ENCODE measurements at regions not wholly inside any gene's neighbourhood (a gene's known extent, or its start where the extent isn't known, plus 50 kb on each side); places are given as distances from the start of the nearest gene placed in this dataset.

DNA sequence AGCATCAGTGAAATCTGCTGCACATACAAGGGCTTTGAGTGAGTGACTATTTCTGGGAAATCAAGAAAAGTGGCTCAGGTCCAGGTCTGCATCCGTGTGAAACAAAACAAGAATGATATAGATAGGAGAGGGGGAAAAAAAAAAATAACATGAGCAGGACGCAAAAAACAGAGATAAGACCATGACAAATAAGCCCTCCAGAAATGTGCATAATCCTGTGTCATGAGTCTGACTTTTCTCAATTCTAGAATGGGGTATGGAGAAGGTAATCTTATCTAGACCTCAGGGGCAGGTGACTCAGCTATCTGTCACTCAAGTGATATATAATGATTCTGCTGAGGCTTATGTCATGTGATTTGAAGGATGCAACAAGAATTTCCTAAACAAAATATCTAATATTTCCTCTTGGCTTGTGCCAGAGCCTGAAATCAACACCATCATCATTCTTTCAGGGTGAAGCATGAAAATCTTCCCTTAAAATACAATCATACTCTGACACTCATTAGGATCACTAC lies 250.0 kb downstream of the PHLDA1 start:
- Histone ChIP-seq H3K4me3 (ENCODE audit: low read depth, low read length) (no peak overlapping the region), H3K27me3 (ENCODE audit: control insufficient read depth, insufficient read depth, low read length) (no peaks in the 10 kb centered on the region), H3K36me3 (ENCODE audit: control insufficient read depth, insufficient read depth, low read length) (no peaks in the 10 kb centered on the region)
- TF ChIP-seq, protein P1, sequence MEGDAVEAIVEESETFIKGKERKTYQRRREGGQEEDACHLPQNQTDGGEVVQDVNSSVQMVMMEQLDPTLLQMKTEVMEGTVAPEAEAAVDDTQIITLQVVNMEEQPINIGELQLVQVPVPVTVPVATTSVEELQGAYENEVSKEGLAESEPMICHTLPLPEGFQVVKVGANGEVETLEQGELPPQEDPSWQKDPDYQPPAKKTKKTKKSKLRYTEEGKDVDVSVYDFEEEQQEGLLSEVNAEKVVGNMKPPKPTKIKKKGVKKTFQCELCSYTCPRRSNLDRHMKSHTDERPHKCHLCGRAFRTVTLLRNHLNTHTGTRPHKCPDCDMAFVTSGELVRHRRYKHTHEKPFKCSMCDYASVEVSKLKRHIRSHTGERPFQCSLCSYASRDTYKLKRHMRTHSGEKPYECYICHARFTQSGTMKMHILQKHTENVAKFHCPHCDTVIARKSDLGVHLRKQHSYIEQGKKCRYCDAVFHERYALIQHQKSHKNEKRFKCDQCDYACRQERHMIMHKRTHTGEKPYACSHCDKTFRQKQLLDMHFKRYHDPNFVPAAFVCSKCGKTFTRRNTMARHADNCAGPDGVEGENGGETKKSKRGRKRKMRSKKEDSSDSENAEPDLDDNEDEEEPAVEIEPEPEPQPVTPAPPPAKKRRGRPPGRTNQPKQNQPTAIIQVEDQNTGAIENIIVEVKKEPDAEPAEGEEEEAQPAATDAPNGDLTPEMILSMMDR (IDR thresholded peaks at IDR 0.05; ENCODE audit: insufficient read depth, low read length, poor library complexity, severe bottlenecking) = no peak
- no peak for DNase-seq (ENCODE audit: low read depth)

DNA sequence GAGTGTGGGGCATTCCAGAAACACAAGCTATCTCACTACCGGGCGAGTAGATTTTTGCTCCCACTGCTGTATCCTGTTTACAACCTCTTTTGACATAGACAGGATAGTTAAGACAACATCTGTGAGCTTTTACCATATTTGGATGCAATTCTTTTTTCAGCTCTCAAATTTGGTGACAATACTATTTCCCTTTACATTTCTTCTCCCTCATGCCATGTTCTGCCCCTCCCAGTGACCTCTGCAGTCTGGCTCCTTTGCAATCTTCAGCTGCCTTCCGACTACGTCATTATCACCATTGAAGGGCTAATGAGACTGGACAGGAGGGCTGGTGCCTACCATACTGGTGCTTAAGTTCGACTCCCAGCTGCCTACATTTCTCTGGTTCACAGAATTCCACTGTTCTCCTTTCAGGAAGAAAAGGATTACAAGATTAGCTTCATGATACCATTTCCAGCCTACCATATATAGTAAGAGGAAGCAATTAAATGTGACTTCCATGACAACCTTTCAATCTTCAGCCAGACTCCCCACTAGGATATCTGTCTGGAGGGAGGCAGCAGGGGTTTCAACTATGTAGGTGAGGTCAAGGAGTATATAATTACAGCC lies 251.6 kb downstream of the PHLDA1 start:
- TF ChIP-seq, protein P1 (IDR thresholded peaks at IDR 0.05; ENCODE audit: insufficient read depth, low read length, poor library complexity, severe bottlenecking) = no peak
- DNase-seq (ENCODE audit: low read depth) = no peak
- Histone ChIP-seq H3K36me3 (ENCODE audit: control insufficient read depth, insufficient read depth, low read length) (no peaks in the 10 kb centered on the region), H3K4me3 (ENCODE audit: low read depth, low read length) (no peak overlapping the region), H3K27me3 (ENCODE audit: control insufficient read depth, insufficient read depth, low read length) (no peaks in the 10 kb centered on the region)

DNA sequence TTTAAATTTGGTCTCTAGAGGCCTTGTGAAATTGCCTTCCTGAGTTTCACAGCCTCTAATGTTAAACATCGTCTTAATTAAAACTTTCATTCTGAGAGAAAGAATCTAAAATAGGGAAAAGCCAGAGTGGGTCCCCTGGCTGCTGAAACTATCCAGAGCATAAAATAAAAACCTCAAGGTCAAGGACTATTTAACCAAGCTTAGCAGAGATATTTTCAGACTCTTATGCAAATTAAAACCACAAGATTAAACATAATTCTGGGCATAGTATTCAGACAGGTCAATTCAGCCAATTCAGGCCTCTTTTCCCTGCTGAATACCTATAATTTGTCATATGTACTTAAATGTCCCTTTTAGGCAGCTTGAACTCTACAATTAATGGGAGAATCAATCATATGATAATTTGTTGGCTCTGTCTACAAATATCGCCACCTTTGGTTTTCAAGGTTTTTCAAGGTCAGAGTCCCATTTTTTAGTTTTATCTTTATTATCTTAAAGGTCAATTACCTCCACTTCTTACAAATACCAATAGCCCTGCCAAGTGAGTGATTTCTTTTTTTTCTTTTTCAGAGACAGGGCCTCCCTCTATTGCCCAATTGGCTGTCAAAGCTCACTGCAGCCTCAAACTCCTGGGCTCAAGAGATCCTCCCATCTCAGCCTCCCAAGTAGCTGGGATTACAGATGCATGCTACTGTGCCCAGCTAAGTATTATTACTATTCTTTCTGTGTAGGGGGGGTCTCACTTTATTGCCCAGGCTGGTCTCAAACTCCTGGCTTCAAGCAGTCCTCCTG lies 257.1 kb downstream of the PHLDA1 start:
- no peak for DNase-seq (ENCODE audit: low read depth)
- TF ChIP-seq, protein P1 (IDR thresholded peaks at IDR 0.05; ENCODE audit: insufficient read depth, low read length, poor library complexity, severe bottlenecking) = no peak
- H3K36me3 ChIP-seq (ENCODE audit: control insufficient read depth, insufficient read depth, low read length) = no peaks in the 10 kb centered on the region

DNA sequence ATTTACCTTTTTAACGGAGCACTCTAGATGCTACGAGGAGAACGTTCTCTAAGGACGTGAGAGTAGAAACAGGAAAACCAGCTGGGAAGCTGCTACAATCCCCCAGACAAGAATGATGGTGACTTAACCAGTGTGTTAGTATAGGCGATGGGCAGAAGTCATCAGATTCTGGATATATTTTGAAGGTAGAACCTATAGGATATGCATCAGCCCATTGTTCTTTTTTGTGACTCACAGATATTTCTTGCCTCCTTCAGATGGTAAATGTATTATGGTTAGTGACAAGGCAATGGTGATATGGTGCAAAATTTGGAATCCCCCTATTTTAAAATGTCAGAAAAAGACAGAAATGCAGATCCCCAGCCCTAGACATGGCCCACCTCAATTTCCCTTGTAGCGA lies 258.2 kb downstream of the PHLDA1 start:
- DNase-seq (ENCODE audit: low read depth) = no peak
- H3K36me3 ChIP-seq (ENCODE audit: control insufficient read depth, insufficient read depth, low read length) = no peaks in the 10 kb centered on the region
- H3K27me3 ChIP-seq (ENCODE audit: control insufficient read depth, insufficient read depth, low read length) = no peaks in the 10 kb centered on the region
- no peak overlapping the region for H3K4me3 ChIP-seq (ENCODE audit: low read depth, low read length)
- TF ChIP-seq, protein P1 (IDR thresholded peaks at IDR 0.05; ENCODE audit: insufficient read depth, low read length, poor library complexity, severe bottlenecking) = no peak

More for the DNA sequence above, 257.1 kb downstream of the PHLDA1 start:
- Histone ChIP-seq H3K27me3 (ENCODE audit: control insufficient read depth, insufficient read depth, low read length) (no peaks in the 10 kb centered on the region), H3K4me3 (ENCODE audit: low read depth, low read length) (no peak overlapping the region)

DNA sequence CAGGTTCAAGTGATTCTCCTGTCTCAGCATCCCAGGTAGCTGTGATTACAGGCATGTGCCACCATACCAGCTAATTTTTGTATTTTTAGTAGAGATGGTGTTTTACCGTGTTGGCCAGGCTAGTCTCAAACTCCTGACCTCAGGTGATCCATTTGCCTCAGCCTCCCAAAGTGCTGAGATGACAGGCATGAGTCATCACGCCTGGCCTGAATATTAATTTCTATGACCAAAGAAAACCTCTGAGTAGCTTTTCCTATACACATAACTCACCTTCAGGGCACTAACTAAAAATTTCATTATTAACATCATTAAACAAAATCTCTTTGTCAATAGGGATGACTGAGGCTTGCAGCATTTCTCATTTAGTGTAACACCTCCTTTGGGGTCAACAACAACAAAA lies 259.6 kb upstream of the KRR1 start:
- Histone ChIP-seq H3K27me3 (ENCODE audit: control insufficient read depth, insufficient read depth, low read length) (no peaks in the 10 kb centered on the region), H3K36me3 (ENCODE audit: control insufficient read depth, insufficient read depth, low read length) (no peaks in the 10 kb centered on the region), H3K4me3 (ENCODE audit: low read depth, low read length) (no peak overlapping the region)
- TF ChIP-seq, protein P1 (IDR thresholded peaks at IDR 0.05; ENCODE audit: insufficient read depth, low read length, poor library complexity, severe bottlenecking) = no peak
- no peak for DNase-seq (ENCODE audit: low read depth)

Measured in kidney epithelial cell (primary cell).